Transverse colon (tissue), 4 donors: ENCODE measurements at regions not wholly inside any gene's neighbourhood (a gene's known extent, or its start where the extent isn't known, plus 50 kb on each side); places are given as distances from the start of the nearest gene placed in this dataset.

ENCODE experiments used
- CTCF ChIP-seq, 5 experiments: fragments of 200-600 bp in 3 of 5; fragments of 450-650 bp in 2 of 5; sonication (generic) in 3 of 5; IDR thresholded peaks; 1 replicate in 2 of 5; 2 replicates in 3 of 5; pipeline ENCODE4 v1.5.1; 2016 to 2017; ENCODE audit warnings: antibody characterized with exemption in 5 of 5, inconsistent platforms in 3 of 5, mild to moderate bottlenecking in 2 of 5, moderate library complexity in 1 of 5
- POLR2A ChIP-seq: fragments of 450-650 bp; IDR thresholded peaks from one replicate; pipeline ENCODE4 v1.6.1; 2016; ENCODE audit warnings: antibody characterized with exemption, mild to moderate bottlenecking, moderate library complexity
- POLR2AphosphoS5 ChIP-seq, 3 donors: sonication (generic); formaldehyde crosslinking; IDR thresholded peaks; one replicate each; pipeline ENCODE4 v1.6.1; 2016; ENCODE audit warnings: antibody characterized with exemption in 3 of 3

- TF ChIP-seq POLR2A (no peak), POLR2AphosphoS5 (IDR thresholded peaks at IDR 0.05) (no peak), CTCF (IDR thresholded peaks at IDR 0.05) (no peak)
Measured at GRCh38 chr3:150203273-150203672, 204.8 kb upstream of the TSC22D2 start.
